Left ventricle myocardium inferior (tissue), 1 donor: ENCODE measurements at regions not wholly inside any gene's neighbourhood (a gene's known extent, or its start where the extent isn't known, plus 50 kb on each side); places are given as distances from the start of the nearest gene placed in this dataset.
"Not testable (repeated sequence)": the region's sequence is repeated elsewhere in the genome, so short reads cannot be mapped to it uniquely, and the experiment has no call there.

Source experiments
- DNase-seq: peaks from one replicate; pipeline ENCODE4 v3.0.0-alpha.2; 2020
- H3K27ac ChIP-seq: fragments of 200-600 bp; replicated peaks from 2 replicates; pipeline ENCODE4 v1.8.0; 2021
- H3K27me3 ChIP-seq: fragments of 200-600 bp; 2 replicates; pipeline ENCODE4 v1.8.0; 2021; ENCODE audit warnings: low read depth
- H3K36me3 ChIP-seq: fragments of 200-600 bp; 2 replicates; pipeline ENCODE4 v1.8.0; 2021
- H3K4me1 ChIP-seq: fragments of 200-600 bp; 2 replicates; pipeline ENCODE4 v1.8.0; 2021
- H3K4me3 ChIP-seq: fragments of 200-600 bp; 2 replicates; pipeline ENCODE4 v1.8.0; 2021; ENCODE audit warnings: mild to moderate bottlenecking, moderate library complexity
- H3K9me3 ChIP-seq: fragments of 200-600 bp; replicated peaks from 2 replicates; pipeline ENCODE4 v1.8.0; 2021
- intact Hi-C: fragments of 100-400 bp; cut with micrococcal nuclease; formaldehyde crosslinking; loops from one replicate; pipeline ENCODE4 v1.11.0; 2022
- TF ChIP-seq, protein P1 (sequence below): fragments of 200-600 bp; IDR thresholded peaks from 2 replicates; pipeline ENCODE4 v1.8.0; 2021; ENCODE audit warnings: antibody characterized with exemption, mild to moderate bottlenecking, borderline replicate concordance
- donor health status: DM: no; HTN: yes; CAD: no; lungs with severe emphysema.

DNA sequence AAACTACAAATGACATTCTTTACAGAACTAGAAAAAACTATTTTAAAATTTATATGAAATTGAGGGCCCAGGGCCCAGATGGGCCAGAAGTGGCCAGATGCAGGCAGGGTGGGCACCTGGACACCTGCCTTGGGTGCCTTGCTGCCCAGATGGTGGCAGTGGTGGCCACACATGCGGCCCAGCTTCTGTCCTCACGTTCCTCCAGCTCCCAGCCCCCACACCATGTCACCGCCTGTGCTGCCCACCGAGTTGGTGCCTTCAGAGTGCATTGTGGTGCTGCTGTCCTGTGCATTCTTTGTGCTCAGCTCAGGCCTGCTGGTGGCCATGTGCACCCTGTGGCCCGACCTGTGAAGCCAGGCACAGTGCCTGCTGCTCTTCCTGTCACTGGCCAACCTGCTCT, 216.8 kb upstream of the CXADR start:
- no peaks in the 10 kb centered on the region for H3K27me3 ChIP-seq
- no peaks in the 10 kb centered on the region for H3K4me1 ChIP-seq
- no peak overlapping the region for H3K4me3 ChIP-seq
- H3K9me3 ChIP-seq = peaks cover 58% of the 10 kb centered on the region
- no peak overlapping the region for H3K27ac ChIP-seq
- H3K36me3 ChIP-seq = no peaks in the 10 kb centered on the region
- TF ChIP-seq, protein P1, sequence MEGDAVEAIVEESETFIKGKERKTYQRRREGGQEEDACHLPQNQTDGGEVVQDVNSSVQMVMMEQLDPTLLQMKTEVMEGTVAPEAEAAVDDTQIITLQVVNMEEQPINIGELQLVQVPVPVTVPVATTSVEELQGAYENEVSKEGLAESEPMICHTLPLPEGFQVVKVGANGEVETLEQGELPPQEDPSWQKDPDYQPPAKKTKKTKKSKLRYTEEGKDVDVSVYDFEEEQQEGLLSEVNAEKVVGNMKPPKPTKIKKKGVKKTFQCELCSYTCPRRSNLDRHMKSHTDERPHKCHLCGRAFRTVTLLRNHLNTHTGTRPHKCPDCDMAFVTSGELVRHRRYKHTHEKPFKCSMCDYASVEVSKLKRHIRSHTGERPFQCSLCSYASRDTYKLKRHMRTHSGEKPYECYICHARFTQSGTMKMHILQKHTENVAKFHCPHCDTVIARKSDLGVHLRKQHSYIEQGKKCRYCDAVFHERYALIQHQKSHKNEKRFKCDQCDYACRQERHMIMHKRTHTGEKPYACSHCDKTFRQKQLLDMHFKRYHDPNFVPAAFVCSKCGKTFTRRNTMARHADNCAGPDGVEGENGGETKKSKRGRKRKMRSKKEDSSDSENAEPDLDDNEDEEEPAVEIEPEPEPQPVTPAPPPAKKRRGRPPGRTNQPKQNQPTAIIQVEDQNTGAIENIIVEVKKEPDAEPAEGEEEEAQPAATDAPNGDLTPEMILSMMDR = no peak
- DNase-seq = no peak
- intact Hi-C loops = no loop called here

DNA sequence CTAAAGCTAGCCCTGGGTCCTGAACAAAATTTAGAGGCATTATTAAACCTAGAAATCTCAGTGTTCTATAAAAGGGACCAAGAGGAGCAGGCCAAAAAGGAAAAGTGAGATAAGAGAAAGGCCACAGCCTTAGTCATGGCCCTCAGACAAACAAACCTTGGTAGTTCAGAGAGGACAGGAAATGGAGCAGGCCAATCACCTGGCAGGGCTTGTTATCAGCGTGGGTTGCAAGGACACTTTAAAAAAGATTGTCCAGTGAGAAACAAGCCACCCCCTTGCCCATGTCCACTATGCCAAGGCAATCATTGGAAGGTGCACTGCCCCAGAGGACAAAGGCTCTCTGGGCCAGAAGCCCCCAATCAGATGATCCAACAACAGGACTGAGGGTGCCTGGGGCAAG, 213.3 kb upstream of the CXADR start:
- H3K36me3 ChIP-seq, intact Hi-C loops, H3K4me3 ChIP-seq, H3K27me3 ChIP-seq, DNase-seq, H3K4me1 ChIP-seq, H3K27ac ChIP-seq: not testable (repeated sequence)
- peaks cover 42% of the 10 kb centered on the region for H3K9me3 ChIP-seq

- H3K4me1 ChIP-seq, DNase-seq, H3K27ac ChIP-seq, H3K36me3 ChIP-seq, H3K4me3 ChIP-seq, intact Hi-C loops, H3K27me3 ChIP-seq: not testable (repeated sequence)
- peaks cover 24% of the 10 kb centered on the region for H3K9me3 ChIP-seq
These were observed 185.1 kb upstream of the CXADR start for GRCh38 chr21:17327715-17328114.

GRCh38 chr21:17334484-17334883, 178.4 kb upstream of the CXADR start:
- Histone ChIP-seq H3K27ac (no peak overlapping the region), H3K4me3 (no peak overlapping the region), H3K36me3 (no peaks in the 10 kb centered on the region), H3K27me3 (no peaks in the 10 kb centered on the region), H3K4me1 (no peaks in the 10 kb centered on the region), H3K9me3 (no peaks in the 10 kb centered on the region)
- intact Hi-C loops = no loop called here
- TF ChIP-seq, protein P1 = no peak
- no peak for DNase-seq

- intact Hi-C loops = no loop called here
- H3K4me1 ChIP-seq = no peaks in the 10 kb centered on the region
- peaks cover 33% of the 10 kb centered on the region for H3K9me3 ChIP-seq
- TF ChIP-seq, protein P1 = no peak
- no peak for DNase-seq
- H3K36me3 ChIP-seq = no peaks in the 10 kb centered on the region
- H3K27ac ChIP-seq = no peak overlapping the region
- H3K4me3 ChIP-seq = no peak overlapping the region
- H3K27me3 ChIP-seq = no peaks in the 10 kb centered on the region
These were observed 172.8 kb upstream of the CXADR start for GRCh38 chr21:17340081-17340480.

DNA sequence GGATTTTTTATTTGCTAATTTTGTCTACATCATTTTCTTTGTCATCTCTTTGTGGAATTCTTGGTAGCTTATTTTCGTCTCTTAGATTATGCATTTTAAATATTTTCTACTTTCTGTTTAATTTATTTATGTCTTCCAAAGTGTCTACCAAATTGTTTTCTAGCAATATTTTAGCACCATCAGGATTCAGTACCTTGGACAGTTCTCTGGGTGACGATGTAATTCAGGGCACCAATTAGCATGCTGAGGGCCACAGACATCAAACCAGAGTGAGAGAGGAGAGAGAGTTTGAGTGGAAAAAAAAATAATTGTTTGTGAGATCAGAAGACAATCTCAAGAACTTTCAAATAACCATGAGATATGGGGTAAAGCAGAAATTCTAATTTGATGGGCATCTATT, 169.8 kb upstream of the CXADR start:
- DNase-seq = no peak
- TF ChIP-seq, protein P1 = no peak
- H3K27me3 ChIP-seq = no peaks in the 10 kb centered on the region
- peaks cover 33% of the 10 kb centered on the region for H3K9me3 ChIP-seq
- intact Hi-C loops = no loop called here
- no peak overlapping the region for H3K4me3 ChIP-seq
- H3K4me1 ChIP-seq = no peaks in the 10 kb centered on the region
- no peak overlapping the region for H3K27ac ChIP-seq
- H3K36me3 ChIP-seq = no peaks in the 10 kb centered on the region

- DNase-seq = no peak
These were observed 164.5 kb upstream of the CXADR start for GRCh38 chr21:17348357-17348756.

More at GRCh38 chr21:17348357-17348756, 164.5 kb upstream of the CXADR start:
- TF ChIP-seq, protein P1 = no peak
- Histone ChIP-seq H3K9me3 (peaks cover 15% of the 10 kb centered on the region), H3K4me3 (no peak overlapping the region), H3K27me3 (no peaks in the 10 kb centered on the region), H3K36me3 (no peaks in the 10 kb centered on the region), H3K4me1 (no peaks in the 10 kb centered on the region), H3K27ac (no peak overlapping the region)
- intact Hi-C loops = no loop called here
